Stimulated activated CD8-positive, alpha-beta memory T cell treated with anti-CD3 and anti-CD28 coated beads, Interleukin-7, amount 100 ng/mL, for 24 hours (primary cell): ENCODE measurements at regions not wholly inside any gene's neighbourhood (a gene's known extent, or its start where the extent isn't known, plus 50 kb on each side); places are given as distances from the start of the nearest gene placed in this dataset.

ENCODE experiments used
- DNase-seq: peaks from one replicate; pipeline ENCODE4 v3.0.0-alpha.2; 2020; ENCODE audit warnings: low read depth

DNA sequence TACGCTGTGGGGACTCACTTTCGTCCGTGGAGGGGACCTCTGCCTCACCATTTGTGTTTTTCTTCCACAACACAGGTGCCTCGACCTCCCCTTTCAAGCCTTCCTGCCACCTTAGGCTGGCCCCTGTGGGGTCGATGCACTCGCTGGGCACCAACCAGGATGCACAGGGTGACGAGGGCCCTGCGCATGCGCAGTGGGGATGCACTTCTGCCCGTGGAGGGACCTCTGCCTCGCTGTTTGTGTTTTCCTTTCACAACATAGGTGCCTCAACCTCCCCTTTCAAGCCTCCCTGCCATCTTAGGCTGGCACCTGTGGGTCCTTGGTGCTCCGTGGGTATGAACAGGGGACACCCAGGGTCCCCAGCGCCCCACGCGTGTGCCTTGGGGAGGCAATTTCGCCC, 356.8 kb downstream of the ALG10 start:
- DNase-seq = no peak

DNA sequence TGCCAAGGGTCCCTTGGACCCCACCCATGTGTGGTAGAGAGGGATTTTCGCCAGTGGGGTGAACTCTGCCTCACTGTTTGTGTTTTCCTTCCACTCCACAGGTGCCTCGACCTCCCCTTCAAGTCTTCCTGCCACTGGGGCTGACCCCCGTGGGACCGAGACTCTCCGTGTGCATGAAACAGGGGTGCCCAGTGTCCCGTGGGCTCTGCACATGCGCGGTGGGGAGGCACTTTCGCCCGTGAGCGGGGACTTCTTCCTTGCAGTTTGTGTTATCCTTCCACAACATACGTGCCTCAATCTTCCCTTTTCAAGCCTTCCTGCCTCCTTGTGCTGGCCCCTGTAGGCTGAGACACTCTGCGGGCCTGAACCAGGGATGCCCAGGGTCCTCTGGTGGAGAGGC, 362.4 kb downstream of the ALG10 start:
- DNase-seq = no peak

DNA sequence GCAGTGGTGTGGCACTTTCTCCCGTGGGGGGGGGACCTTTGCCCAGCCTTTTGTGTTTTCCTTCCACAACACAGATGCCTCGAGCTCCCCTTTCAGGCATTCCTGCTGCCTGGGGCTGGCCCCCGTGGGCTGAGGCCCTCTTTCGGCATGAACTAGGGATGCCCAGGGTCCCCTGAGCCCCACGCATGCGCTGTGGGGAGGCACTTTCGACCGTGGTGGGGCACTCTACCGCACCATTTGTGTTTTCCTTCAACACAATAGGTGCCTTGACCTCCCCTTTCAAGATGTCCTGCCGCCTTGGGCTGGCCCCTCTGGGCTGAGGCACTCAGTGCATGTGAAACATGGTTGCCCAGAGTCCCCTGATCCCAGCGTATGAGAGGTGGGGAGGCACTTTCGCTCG, 363.7 kb downstream of the ALG10 start:
- DNase-seq = no peak

DNA sequence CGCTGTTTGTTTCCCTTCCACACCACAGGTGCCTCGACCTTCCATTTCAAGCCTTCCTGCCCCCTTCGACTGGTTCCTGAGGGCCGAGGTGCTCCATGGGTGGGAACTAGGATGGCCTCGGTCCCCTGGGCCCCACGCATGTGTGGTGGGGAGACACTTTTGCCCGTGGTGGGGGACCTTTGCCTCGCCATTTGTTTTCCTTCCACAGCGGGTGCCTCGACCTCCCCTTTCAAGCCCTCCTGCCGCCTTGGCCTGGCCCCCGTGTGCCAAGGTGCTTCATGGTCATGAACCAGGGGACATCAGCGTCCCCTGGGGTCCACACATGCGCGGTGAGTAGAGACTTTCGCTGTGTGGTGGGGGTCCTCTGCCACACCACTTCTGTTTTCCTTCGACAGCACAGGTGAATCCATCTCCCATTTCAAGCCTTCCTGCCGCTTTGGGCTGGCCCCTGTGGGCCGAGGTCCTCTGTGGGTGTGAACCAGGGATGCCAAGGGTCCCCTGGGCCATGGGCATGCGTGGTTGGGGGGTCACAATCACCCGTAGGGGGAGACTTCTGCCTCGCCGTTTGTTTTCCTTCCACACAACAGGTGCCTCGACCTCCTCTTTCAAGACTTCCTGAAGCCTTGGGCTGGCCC, 364.4 kb downstream of the ALG10 start:
- no peak for DNase-seq

DNA sequence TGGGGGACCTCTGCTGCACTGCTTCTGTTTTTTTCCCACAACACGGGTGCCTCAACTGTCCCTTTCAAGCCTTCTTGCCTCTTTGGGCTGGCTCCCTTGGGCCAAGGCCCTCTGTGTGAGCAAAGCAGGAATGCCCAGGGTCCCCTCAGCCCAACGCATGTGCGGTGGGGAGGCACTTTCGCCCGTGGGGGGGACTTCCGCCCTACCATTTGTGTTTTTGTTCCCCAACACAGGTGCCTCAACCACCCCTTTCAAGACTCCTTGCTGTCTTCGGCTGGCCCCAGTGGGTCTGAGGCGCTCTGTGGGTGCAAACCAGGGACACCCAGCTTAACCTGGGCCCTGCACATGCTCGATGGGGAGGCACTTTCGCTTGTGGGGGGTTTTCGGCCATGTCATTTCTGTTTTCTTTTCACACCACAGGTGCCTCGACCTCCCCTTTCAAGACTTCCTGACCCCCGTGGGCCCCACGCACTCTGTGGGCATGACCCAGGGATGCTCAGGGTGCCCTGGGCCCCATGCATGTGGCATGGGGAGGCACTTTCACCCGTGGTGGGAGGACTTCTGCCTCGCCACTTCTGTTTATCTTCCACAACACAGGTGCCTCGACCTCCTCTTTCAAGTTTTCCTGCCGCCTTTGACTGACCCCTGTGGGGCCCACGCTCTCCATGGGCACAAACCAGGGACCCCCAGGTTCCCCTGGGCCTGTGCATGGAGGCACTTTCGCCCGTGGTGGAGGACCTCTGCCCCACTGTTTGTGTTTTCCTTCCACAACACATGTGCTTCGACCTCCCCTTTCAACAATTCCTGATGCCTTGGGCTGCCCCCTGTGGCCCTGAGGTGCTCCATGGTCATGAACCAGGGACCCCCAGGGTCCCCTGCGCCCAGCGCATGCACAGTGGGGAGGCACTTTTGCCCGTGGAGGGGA, 365.7 kb downstream of the ALG10 start:
- DNase-seq = no peak

DNA sequence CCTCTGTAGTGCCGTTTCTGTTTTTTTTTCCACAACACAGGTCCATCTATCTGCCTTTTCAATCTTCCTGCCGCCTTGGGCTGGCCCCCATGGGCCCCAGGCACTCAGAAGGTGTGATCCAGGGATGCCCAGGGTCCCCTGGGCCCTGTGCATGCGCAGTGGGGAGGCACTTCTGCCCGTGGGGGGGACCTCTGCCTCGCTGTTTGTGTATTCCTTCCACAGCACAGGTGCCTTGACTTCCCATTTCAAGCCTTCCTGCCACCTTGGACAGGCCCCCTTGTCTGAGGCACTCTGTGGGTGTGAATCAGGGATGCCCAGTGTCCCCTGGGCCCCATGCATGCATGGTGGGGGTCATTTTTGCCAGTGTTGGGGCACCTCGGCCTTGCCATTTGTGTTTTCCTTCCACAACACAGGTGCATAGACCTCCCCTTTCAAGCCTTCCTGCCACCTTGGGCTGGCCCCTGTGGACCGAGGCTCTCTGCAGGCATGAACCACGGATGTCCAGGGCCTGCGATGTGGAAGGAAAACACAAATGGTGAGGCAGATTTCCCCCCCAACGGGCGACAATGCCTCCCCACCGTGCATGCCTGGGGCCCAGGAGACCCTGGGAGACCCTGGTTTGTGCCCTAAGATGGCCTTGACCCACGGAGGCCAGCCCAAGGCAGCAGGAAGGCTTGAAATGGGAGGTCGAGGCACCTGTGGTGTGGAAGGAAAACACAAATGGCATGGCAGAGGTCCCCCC, 366.5 kb downstream of the ALG10 start:
- no peak for DNase-seq

DNA sequence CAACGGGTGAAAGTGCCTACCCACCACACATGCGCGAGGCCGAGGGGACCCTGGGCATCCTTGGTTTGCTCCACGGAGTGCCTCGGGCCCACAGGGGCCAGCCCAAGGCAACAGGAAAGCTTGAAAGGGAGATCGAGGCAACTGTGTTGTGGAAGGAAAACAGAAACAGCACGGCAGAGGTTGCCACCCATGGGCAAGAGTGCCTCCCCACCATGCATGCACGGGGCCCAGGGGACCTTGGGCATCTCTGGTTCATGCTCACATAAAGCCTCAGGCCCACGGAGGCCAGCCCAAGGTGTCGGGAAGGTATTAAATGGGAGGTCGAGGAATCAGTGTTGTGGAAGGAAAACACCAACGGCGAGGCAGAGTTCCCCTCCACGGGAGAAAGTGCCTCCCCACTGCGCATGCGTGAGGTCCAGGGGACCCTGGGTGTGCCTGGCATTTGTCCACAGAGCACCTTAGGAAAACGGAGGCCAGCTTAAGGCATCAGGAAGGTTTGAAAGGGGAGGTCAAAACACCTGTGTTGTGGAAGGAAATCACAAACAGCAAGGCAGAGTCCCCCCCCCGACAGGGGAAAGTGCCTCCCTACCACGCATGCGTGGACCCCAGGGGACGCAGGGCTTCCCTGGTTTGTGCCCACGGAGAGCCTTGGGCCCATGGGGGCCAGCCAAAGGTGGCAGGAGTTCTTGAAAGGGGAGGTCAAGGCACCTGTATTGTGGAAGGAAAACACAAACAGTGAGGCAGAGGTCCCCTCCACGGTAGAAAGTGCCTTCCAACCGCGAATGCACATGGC, 367.3 kb downstream of the ALG10 start:
- DNase-seq = no peak

DNA sequence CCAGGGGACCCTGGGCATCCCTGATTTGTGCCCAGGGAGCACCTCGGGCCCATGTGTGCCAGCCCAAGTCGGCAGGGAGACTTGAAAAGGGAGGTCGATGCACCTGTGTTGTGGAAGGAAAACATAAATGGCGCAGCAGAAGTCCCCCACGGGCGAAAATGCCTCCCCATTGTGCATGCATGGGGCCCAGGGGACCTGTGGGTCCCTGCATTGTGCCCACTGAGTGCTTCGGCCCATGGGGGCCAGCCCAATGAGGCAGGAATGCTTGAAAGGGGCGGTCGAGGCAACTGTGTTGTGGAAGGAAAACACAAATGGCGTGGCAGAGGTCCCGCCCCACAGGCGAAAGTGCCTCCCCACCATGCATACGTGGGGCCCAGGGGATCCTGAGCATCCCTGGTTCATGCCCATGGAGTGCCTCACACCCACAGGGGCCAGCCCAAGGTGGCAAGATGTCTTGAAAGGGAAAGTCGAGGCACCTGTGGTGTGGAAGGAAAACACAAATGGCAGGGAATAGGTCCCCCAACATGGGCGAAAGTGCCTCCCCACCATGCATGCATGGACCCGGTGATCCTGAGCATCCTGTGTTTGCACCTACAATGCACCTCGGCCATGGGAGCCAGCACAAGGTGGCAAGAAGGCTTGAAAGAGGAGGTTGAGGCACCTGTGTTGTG, 368.0 kb downstream of the ALG10 start:
- no peak for DNase-seq

DNA sequence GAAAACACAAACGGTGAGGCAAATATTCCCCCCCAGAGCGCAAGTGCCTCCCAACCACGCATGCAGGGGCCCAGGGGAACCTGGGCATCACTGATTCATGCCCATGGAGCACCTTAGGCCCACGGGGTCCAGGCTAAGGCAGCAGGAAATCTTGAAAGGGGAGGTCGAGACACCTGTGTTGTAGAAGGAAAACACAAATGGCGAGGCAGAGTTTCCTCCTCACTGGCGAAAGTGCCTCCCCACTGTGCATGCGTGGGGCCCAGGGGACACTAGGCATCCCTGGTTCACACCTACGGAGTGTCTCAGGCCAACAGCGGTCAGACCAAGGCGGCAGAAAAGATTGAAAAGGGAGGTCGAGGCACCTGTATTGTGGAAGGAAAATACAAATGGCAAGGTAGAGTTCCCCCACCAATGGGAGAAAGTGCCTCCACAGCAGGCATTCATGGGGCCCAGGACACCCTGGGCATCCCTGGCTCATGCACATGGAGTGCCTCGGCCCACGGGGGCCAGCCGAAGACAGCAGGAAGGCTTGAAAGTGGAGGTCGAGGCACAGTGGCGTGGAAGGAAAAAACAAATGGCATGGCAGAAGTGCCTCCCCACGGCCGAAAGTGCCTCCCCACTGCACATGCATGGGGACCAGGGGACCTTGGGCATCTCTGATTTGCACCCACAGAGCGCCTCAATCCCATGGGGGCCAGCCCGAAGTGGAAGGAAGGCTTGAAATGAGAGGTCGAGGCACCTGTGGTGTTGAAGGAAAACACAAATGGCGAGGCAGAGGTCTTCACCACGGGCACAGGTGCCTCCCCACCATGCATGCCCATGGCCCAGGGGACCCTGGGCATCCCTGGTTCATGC, 368.8 kb downstream of the ALG10 start:
- no peak for DNase-seq

DNA sequence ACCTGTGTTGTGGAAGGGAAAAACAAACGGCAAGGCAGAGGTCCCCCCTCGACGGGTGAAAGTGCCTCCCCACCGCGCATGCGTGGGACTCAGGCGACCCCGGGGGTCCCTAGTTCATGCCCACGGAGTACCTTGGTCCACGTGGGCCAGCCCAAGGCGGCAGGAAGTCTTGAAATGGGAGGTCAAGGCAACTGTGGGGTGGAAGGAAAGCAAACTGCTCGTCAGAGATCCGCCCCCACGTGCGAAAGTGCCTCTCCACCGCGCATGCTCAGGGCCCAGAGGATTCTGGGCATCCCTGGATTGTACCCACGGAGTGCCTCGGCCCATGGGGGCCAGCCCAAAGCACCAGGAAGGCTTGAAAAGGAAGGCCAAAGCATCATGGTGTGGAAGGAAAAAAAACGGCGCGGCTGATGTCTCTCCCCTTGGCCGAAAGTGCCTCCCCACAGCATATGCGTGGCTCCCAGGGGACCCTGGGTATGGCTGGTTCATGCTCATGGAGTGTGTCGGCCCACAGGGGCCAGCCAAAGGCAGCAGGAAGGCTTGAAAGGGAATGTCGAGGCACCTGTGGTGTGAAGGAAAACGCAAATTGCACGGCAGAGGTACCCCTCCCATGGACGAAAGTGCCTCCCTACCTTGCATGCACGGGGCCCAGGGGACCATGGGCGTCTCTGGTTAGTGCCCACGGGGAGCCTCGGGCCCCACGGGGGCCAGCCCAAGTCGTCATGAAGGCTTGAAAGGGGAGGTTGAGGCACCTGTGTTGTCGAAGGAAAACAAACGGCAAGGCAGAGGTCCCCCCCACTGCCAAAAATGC, 369.7 kb downstream of the ALG10 start:
- DNase-seq = no peak

DNA sequence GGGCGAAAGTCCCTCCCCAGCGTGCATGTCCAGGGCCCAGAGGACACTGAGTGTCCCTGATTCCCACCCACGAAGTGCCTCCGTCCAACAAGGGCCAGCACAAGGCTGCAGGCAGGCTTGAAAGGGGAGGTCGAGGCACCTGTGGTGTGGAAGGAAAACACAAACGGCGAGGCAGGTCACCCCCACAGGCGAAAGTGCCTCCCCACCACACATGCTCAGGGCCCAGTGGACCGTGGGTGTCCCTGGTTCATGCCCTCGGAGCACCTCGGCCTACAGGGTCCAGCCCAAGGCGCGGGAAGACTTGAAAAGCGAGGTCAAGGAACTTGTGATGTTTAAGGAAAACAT, 370.4 kb downstream of the ALG10 start:
- DNase-seq = no peak

DNA sequence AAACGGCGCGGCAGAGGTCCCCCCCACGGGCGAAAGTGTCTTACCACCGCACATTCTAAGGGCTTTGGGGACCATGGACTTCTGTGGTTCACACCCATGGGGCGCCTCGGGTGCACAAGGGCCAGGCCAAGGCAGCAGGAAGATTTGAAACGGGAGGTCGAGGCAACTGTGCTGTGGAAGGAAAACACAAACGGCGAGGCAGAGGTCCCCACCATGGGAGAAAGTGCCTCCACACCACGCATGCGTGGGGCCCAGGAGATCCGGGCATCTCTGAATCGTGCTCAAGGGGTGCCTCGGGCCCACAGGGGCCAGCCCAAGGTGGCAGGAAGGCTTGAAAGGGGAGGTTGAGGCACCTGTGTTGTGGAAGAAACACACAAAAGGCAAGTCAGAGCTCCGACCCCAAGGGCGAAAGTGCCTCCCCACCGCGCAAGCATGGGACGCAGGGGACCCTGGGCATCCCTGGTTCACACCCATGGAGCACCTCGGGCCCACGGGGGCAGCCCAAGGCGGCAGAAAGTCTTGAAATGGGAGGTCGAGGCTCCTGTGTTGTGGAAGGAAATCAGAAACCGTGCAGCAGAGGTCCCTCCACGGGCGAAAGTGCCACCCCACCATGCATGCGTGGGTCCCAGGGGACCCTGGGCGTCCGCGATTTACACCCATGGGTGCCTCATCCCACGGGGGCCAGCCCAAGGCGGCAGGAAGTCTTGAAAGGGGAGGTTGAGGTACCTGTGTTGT, 371.0 kb downstream of the ALG10 start:
- no peak for DNase-seq

DNA sequence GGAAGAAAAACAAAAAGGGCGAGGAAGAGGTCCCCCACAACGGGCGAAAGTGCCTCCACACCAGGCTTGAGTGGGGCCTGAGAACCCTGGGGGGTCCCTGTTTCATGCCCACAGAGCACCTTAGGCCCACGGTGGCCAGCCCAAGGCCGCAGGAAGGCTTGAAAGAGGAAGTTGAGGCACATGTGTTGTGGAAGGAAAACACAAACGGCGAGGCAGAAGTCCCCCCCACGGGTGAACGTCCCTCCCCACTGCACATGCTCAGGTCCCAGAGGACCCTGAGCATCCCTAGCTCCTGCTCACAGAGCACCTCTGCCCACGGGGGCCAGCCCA, 371.5 kb downstream of the ALG10 start:
- no peak for DNase-seq

DNA sequence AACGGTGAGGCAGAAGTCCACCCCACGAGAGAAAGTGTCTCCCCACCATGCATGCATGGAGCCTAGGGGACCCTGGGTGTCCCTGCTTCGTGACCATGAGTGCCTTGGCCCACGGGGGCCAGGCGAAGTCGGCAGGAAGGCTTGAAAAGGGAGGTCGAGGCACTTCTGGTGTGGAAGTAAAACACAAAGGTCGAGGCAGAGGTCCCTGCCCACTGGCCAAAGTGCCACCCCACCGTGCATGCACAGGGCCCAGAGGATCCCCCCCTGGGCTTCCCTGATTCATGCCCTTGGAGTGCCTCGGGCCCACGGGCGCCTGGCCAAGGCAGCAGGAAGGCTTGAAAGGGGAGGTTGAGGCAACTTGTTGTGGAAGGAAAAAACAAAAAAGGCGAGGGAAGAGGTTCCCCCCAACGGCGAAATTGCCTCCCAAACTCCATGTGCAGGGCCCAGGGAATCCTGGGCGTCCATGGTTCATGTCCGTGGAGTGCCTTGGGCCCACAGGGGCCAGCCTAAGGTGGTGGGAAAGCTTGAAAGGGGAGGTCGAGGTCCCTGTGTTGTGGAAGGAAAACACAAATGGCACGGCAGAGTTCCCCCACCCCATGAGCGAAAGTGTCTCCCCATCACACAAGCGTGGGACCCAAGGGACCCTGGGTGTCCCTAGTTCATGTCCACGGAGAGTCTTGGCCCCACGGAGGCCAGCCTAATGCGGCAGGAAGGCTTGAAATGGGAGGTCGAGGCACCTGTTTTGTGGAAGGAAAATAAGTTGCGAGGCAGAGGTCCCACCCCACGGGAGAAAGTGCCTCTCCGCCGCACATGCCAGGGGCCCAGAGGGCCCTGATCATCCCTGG, 372.1 kb downstream of the ALG10 start:
- no peak for DNase-seq

DNA sequence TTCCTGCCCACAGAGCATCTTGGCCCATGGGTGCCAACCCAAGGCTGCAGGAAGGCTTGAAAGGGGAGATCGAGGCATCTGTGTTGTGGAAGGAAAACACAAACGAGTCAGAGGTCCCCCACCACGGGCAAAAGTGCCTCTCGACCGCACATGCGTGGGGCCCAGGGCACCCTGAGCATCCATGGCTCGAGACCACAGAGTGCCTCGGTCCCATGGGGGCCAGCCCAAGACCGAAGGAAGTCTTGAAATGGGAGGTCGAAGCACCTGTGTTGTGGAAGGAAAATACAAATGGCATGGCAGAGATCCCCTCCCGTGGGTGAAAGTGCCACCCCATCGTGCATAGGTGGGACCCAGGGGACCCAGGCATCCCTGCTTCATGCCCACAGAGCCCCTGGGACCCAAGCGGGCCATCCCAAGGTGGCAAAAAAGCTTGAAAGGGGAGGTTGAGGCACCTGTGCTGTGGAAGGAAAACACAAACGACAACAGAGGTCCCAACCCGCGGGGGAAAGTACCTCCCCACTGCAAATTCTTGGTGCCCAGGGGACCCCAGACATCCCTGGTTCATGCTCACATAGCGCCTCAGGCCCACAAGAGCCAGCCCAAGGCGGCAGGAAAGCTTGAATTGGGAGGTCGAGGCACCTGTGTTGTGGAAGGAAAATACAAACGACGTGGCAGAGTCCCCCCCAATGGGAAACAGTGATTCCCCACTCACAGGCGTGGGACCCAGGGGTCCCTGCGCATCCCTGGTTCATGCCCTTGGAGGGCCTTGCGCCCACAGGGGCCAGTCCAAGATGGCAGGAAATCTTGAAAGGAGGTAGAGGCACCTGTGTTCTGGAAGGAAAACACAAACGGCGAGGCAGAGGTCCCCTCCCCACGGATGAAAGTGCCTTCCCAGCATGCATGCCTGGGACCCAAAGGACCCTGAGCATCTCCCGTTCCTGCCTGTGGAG, 373.0 kb downstream of the ALG10 start:
- DNase-seq = no peak

DNA sequence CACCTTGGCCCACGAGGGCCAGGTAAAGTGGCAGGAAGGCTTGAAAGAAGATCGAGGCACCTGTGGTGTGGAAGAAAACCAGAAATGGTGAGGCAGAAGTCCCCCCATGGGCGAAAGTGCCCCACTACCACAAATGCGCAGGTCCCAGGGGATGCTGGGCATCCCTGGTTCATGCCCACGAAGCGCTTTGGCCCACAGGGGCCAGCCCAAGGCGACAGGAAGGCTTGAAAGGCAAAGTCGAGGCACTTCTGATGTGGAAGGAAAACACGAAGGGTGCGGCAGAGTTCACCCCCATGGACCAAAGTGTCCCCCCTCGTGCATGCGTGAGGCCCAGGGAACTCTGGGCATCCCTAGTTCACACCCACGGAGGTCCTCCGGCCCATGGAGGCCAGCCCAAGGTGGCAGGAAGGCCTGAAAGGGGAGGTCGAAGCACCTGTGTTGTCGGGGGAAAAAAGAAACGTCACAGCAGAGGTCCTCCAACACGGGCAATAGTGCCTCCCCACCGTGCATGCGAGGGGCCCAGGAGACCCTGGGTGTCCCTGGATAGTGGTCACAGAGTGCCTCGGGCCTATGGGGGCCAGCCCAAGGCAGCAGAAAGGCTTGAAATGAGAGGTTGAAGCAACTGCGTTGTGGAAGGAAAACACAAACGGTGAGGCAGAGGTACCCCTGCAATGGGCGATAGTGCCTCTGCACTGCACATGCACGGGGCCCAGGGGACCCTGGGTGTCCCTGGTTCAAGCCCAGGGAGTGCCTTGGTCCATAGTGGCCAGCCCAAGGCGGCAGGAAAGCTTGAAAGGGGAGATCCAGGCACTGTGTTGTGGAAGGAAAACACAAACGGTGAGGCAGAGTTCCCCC, 373.9 kb downstream of the ALG10 start:
- DNase-seq = no peak
